Peyer's patch (tissue), 4 donors: ENCODE measurements at regions not wholly inside any gene's neighbourhood (a gene's known extent, or its start where the extent isn't known, plus 50 kb on each side); places are given as distances from the start of the nearest gene placed in this dataset.

Experiments
- POLR2A ChIP-seq, 2 donors: fragments of 450-650 bp; IDR thresholded peaks; one replicate each; pipeline ENCODE4 v1.5.1; 2017; ENCODE audit warnings: antibody characterized with exemption in 2 of 2, mild to moderate bottlenecking in 2 of 2, moderate library complexity in 2 of 2
- TF ChIP-seq, protein P1 (sequence below), 6 experiments: fragments of 450-650 bp in 4 of 6; fragments of 200-600 bp in 2 of 6; sonication (generic) in 1 of 6; IDR thresholded peaks; one replicate each; pipeline ENCODE4 v1.5.1; 2017 to 2019; ENCODE audit warnings: antibody characterized with exemption in 6 of 6, mild to moderate bottlenecking in 3 of 6, moderate library complexity in 1 of 6

DNA sequence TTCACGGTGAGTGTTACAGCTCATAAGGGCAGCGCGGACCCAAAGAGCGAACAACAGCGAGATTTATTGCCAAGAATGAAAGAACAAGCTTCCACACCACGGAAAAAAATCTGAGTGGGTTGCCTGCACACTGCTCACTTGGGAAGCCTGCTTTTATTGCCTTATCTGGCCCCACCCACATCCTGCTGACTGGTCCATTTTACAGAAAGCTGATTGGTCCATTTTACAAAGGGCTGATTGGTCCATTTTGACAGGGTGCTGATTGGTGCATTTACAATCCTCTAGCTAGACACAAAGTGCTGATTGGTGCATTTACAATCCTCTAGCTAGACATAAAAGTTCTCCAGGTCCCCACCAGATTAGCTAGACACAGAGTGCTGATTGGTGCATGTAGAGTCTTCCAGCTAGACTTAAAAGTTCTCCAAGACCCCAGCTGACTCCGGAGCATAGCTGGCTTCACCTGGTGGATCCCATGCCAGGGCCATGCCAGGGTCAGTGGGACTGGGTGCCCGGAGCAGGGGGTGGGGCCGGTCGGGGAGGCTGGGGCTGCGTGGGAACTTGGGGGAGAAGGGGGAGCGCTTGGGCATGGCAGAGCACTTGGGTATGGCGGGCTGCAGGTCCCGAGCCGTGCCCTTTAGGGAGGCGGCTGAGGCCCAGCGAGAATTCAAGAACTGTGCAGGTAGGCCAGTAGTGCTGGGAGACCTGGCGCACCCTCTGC lies 75.4 kb upstream of the ATP1A1 start:
- TF ChIP-seq, protein P1, sequence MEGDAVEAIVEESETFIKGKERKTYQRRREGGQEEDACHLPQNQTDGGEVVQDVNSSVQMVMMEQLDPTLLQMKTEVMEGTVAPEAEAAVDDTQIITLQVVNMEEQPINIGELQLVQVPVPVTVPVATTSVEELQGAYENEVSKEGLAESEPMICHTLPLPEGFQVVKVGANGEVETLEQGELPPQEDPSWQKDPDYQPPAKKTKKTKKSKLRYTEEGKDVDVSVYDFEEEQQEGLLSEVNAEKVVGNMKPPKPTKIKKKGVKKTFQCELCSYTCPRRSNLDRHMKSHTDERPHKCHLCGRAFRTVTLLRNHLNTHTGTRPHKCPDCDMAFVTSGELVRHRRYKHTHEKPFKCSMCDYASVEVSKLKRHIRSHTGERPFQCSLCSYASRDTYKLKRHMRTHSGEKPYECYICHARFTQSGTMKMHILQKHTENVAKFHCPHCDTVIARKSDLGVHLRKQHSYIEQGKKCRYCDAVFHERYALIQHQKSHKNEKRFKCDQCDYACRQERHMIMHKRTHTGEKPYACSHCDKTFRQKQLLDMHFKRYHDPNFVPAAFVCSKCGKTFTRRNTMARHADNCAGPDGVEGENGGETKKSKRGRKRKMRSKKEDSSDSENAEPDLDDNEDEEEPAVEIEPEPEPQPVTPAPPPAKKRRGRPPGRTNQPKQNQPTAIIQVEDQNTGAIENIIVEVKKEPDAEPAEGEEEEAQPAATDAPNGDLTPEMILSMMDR (IDR thresholded peaks at IDR 0.05) = no peak
- TF ChIP-seq POLR2A (IDR thresholded peaks at IDR 0.05) = no peak
